CD14-positive monocyte (primary cell): ENCODE measurements at regions not wholly inside any gene's neighbourhood (a gene's known extent, or its start where the extent isn't known, plus 50 kb on each side); places are given as distances from the start of the nearest gene placed in this dataset.

Experiments used
- DNase-seq, 3 donors: peaks; one replicate each; pipeline ENCODE4 v3.0.0-alpha.2; 2011 to 2022
- H2AFZ ChIP-seq: 2 replicates; pipeline ENCODE4 v1.6.0; 2012; ENCODE audit warnings: mild to moderate bottlenecking, low read depth, low read length, inconsistent platforms; ENCODE audit not compliant: insufficient read depth, poor library complexity, severe bottlenecking
- H3K27ac ChIP-seq, 2 donors: 1 replicate in 1 of 2; 2 replicates in 1 of 2; pipeline ENCODE4 v1.5.1; 2012 to 2013; ENCODE audit warnings: low read length in 2 of 2, control low read depth in 1 of 2, inconsistent platforms in 1 of 2, low read depth in 1 of 2, mild to moderate bottlenecking in 1 of 2
- H3K27me3 ChIP-seq, 2 donors: one replicate each; pipeline versions ENCODE4 v1.6.0 to v1.6.1; 2011 to 2013; ENCODE audit warnings: low read length in 2 of 2; ENCODE audit not compliant: control insufficient read depth in 2 of 2, insufficient read depth in 2 of 2
- H3K36me3 ChIP-seq, 2 donors: replicated peaks in 1 of 2; 1 replicate in 1 of 2; 2 replicates in 1 of 2; pipeline versions ENCODE4 v1.5.1 to v1.6.1; 2012 to 2013; ENCODE audit warnings: low read length in 2 of 2, control low read depth in 1 of 2, inconsistent platforms in 1 of 2, mild to moderate bottlenecking in 1 of 2; ENCODE audit not compliant: insufficient read depth in 2 of 2, control insufficient read depth in 1 of 2
- H3K4me1 ChIP-seq, 2 donors: 1 replicate in 1 of 2; 2 replicates in 1 of 2; pipeline versions ENCODE4 v1.5.1 to v1.6.1; 2012 to 2013; ENCODE audit warnings: low read length in 2 of 2, control low read depth in 1 of 2, inconsistent platforms in 1 of 2, mild to moderate bottlenecking in 1 of 2, moderate library complexity in 1 of 2; ENCODE audit not compliant: insufficient read depth in 2 of 2, control insufficient read depth in 1 of 2
- H3K4me2 ChIP-seq: replicated peaks from 2 replicates; pipeline ENCODE3; 2012; ENCODE audit warnings: low read length, moderate library complexity, mild to moderate bottlenecking; ENCODE audit not compliant: poor library complexity, severe bottlenecking; ENCODE audit errors: extremely low read depth
- H3K4me3 ChIP-seq, 3 experiments: fragments of 200-600 bp in 1 of 3; sonication (generic) in 1 of 3; replicated peaks in 1 of 3; 1 replicate in 2 of 3; 2 replicates in 1 of 3; pipeline ENCODE4 v1.5.1; 2011 to 2013; ENCODE audit warnings: low read length in 3 of 3, mild to moderate bottlenecking in 3 of 3, control low read depth in 2 of 3, low read depth in 2 of 3, inconsistent platforms in 1 of 3, moderate library complexity in 1 of 3
- H3K79me2 ChIP-seq: 2 replicates; pipeline ENCODE4 v1.6.0; 2012; ENCODE audit warnings: mild to moderate bottlenecking, control low read depth, inconsistent platforms, low read length, moderate library complexity; ENCODE audit not compliant: insufficient read depth
- H3K9ac ChIP-seq: 2 replicates; pipeline ENCODE4 v1.6.0; 2017; ENCODE audit warnings: low read length, mild to moderate bottlenecking; ENCODE audit not compliant: insufficient read depth, poor library complexity, severe bottlenecking
- H3K9me3 ChIP-seq, 2 donors: replicated peaks in 1 of 2; 1 replicate in 1 of 2; 2 replicates in 1 of 2; pipeline versions ENCODE4 v1.5.1 to v1.6.1; 2012 to 2013; ENCODE audit warnings: low read length in 2 of 2, control low read depth in 1 of 2; ENCODE audit not compliant: control insufficient read depth in 1 of 2, insufficient read depth in 1 of 2
- H4K20me1 ChIP-seq: 2 replicates; pipeline ENCODE4 v1.6.0; 2012; ENCODE audit warnings: mild to moderate bottlenecking, low read length, control low read depth, moderate library complexity; ENCODE audit not compliant: insufficient read depth
- H3K27ac Mint-ChIP-seq, 7 donors: one replicate each; pipeline ENCODE4 v1.8.0; 2020; ENCODE audit warnings: mild to moderate bottlenecking in 7 of 7, mixed read lengths in 7 of 7, moderate library complexity in 6 of 7, inconsistent platforms in 2 of 7
- H3K27me3 Mint-ChIP-seq, 3 donors: one replicate each; pipeline ENCODE4 v1.8.0; 2021 to 2022; ENCODE audit warnings: low read depth in 3 of 3, mild to moderate bottlenecking in 3 of 3, mixed read lengths in 3 of 3, moderate library complexity in 3 of 3, inconsistent platforms in 1 of 3
- H3K36me3 Mint-ChIP-seq, 2 donors: one replicate each; pipeline ENCODE4 v1.8.0; 2020; ENCODE audit warnings: mixed read lengths in 2 of 2, inconsistent platforms in 1 of 2, mild to moderate bottlenecking in 1 of 2
- H3K4me1 Mint-ChIP-seq: one replicate; pipeline ENCODE4 v1.8.0; 2020; ENCODE audit warnings: mild to moderate bottlenecking, mixed read lengths
- H3K4me3 Mint-ChIP-seq, 2 donors: one replicate each; pipeline ENCODE4 v1.8.0; 2020; ENCODE audit warnings: mild to moderate bottlenecking in 2 of 2, mixed read lengths in 2 of 2, moderate library complexity in 1 of 2
- H3K9me3 Mint-ChIP-seq, 7 donors: one replicate each; pipeline ENCODE4 v1.8.0; 2020 to 2022; ENCODE audit warnings: mixed read lengths in 7 of 7, mild to moderate bottlenecking in 6 of 7, moderate library complexity in 6 of 7, inconsistent platforms in 2 of 7
- WGBS: methylation state at CpG from one replicate; pipeline ENCODE4 v1.1.5; 2013; ENCODE audit warnings: missing lambda C conversion rate; ENCODE audit not compliant: insufficient coverage; 5-methylcytosine and 5-hydroxymethylcytosine counted together
- intact Hi-C, 2 donors: fragments of 100-400 bp; cut with micrococcal nuclease; formaldehyde crosslinking; loops; one replicate each; pipeline versions ENCODE4 v1.15.0 to v1.15.1; 2023
- TF ChIP-seq, protein P1 (sequence below): fragments of 200-600 bp; IDR thresholded peaks from one replicate; pipeline ENCODE4 v1.8.0; 2022; ENCODE audit warnings: antibody characterized with exemption, mild to moderate bottlenecking

DNA sequence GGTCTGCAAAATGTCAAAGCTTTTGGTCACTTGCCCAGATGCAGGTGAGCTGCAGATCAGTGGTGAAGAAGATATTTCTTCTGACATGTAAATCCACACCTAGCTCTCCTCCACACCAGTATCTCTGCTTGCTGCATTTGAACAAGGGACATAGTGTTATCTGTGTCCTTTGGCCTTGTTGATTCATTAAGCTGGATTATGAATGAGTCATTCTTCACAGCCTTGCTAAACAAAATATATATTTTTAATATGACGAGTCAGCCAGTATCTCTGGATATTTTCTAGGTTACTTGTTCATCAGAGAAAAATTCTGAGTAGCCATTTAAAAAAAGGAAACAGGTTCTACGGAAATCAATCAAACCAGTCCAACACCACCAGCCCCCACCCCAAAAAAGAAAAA, 190.6 kb upstream of the ADAMTS9 start:
- intact Hi-C loops, result no loop called here
- Histone ChIP-seq H3K4me2 (no peak overlapping the region), H3K27ac (no peak overlapping the region), H4K20me1 (no peaks in the 10 kb centered on the region), H3K79me2 (no peaks in the 10 kb centered on the region), H3K9ac (no peak overlapping the region), H3K4me3 (no peak overlapping the region), H3K36me3 (no peaks in the 10 kb centered on the region), H3K27me3 (no peaks in the 10 kb centered on the region), H3K9me3 (peaks cover 3% of the 10 kb centered on the region in 2 donors), H3K4me1 (no peaks in the 10 kb centered on the region), H2AFZ (no peak overlapping the region)
- Mint-ChIP-seq H3K4me1 (no peaks in the 10 kb centered on the region), H3K27me3 (no peaks in the 10 kb centered on the region), H3K9me3 (peaks cover 4 to 10% (median 6%) of the 10 kb centered on the region in 7 donors), H3K4me3 (no peak overlapping the region), H3K27ac (no peak overlapping the region), H3K36me3 (no peaks in the 10 kb centered on the region)
- DNase-seq, result no peak
- TF ChIP-seq, protein P1, sequence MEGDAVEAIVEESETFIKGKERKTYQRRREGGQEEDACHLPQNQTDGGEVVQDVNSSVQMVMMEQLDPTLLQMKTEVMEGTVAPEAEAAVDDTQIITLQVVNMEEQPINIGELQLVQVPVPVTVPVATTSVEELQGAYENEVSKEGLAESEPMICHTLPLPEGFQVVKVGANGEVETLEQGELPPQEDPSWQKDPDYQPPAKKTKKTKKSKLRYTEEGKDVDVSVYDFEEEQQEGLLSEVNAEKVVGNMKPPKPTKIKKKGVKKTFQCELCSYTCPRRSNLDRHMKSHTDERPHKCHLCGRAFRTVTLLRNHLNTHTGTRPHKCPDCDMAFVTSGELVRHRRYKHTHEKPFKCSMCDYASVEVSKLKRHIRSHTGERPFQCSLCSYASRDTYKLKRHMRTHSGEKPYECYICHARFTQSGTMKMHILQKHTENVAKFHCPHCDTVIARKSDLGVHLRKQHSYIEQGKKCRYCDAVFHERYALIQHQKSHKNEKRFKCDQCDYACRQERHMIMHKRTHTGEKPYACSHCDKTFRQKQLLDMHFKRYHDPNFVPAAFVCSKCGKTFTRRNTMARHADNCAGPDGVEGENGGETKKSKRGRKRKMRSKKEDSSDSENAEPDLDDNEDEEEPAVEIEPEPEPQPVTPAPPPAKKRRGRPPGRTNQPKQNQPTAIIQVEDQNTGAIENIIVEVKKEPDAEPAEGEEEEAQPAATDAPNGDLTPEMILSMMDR, result no peak
- no CpG with 5 or more reads among the region's 2 CpGs for WGBS

GRCh38 chr3:64873400-64873799, 185.6 kb upstream of the ADAMTS9 start:
- Histone ChIP-seq H3K27me3 (no peaks in the 10 kb centered on the region), H3K4me3 (no peak overlapping the region), H3K9ac (no peak overlapping the region), H2AFZ (no peak overlapping the region), H4K20me1 (no peaks in the 10 kb centered on the region), H3K36me3 (no peaks in the 10 kb centered on the region), H3K9me3 (peaks cover 3 to 12% of the 10 kb centered on the region in 2 donors), H3K4me1 (no peaks in the 10 kb centered on the region), H3K79me2 (no peaks in the 10 kb centered on the region), H3K4me2 (no peak overlapping the region), H3K27ac (no peak overlapping the region)
- WGBS, result no CpG with 5 or more reads among the region's 1 CpG
- Mint-ChIP-seq H3K27me3 (no peaks in the 10 kb centered on the region), H3K27ac (no peak overlapping the region), H3K36me3 (no peaks in the 10 kb centered on the region), H3K4me1 (no peaks in the 10 kb centered on the region), H3K4me3 (no peak overlapping the region), H3K9me3 (peaks cover 0 to 9% (median 5%) of the 10 kb centered on the region in 7 donors)
- TF ChIP-seq, protein P1, result no peak
- intact Hi-C loops, result no loop called here
- DNase-seq, result no peak
